Astrocyte (in vitro differentiated cells and primary cell): ENCODE measurements at regions not wholly inside any gene's neighbourhood (a gene's known extent, or its start where the extent isn't known, plus 50 kb on each side); places are given as distances from the start of the nearest gene placed in this dataset.

Source experiments
- EZH2 ChIP-seq: IDR thresholded peaks from 2 replicates; pipeline ENCODE4 v1.6.1; 2012; ENCODE audit warnings: mild to moderate bottlenecking, low read length, inconsistent platforms; ENCODE audit not compliant: insufficient read depth
- TF ChIP-seq, protein P1 (sequence below): IDR thresholded peaks from 2 replicates; pipeline ENCODE4 v1.5.1; 2011; ENCODE audit warnings: low read depth, mild to moderate bottlenecking, inconsistent platforms, low read length, moderate library complexity; ENCODE audit not compliant: insufficient read depth

DNA sequence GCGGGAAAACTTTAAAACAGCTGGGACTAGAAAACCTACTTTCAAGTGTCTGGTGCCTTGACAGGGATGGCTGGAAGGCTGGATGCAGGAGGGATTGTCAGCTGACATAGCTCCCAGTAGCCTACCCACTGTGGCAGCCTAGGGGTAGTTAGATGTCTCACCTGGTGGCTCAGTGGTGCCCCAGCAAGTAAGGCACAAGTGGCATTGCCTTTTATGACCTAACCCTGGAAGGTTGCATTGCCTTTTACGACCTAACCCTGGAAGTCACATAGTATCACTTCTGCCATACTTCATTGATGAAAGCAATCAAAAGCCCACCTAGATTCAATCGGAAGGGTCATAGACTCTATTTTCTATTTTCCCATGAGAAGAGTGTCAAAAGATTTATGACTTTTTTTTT, 724.7 kb upstream of the TBX3 start:
- TF ChIP-seq, protein P1, sequence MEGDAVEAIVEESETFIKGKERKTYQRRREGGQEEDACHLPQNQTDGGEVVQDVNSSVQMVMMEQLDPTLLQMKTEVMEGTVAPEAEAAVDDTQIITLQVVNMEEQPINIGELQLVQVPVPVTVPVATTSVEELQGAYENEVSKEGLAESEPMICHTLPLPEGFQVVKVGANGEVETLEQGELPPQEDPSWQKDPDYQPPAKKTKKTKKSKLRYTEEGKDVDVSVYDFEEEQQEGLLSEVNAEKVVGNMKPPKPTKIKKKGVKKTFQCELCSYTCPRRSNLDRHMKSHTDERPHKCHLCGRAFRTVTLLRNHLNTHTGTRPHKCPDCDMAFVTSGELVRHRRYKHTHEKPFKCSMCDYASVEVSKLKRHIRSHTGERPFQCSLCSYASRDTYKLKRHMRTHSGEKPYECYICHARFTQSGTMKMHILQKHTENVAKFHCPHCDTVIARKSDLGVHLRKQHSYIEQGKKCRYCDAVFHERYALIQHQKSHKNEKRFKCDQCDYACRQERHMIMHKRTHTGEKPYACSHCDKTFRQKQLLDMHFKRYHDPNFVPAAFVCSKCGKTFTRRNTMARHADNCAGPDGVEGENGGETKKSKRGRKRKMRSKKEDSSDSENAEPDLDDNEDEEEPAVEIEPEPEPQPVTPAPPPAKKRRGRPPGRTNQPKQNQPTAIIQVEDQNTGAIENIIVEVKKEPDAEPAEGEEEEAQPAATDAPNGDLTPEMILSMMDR, result no peak
- TF ChIP-seq EZH2, result no peak
